ENCODE measurements at regions not wholly inside any gene's neighbourhood (a gene's known extent, or its start where the extent isn't known, plus 50 kb on each side); places are given as distances from the start of the nearest gene placed in this dataset.

GRCh38 chr15:39318231-39318630, 262.6 kb upstream of the THBS1 start:
- no peak for TF ChIP-seq EZH2 (IDR thresholded peaks at IDR 0.05; ENCODE audit: insufficient read depth, low read length)
- no peak for TF ChIP-seq CTCF (IDR thresholded peaks at IDR 0.05; ENCODE audit: insufficient read depth, low read depth, low read length)
- no peak overlapping the region for H3K4me2 ChIP-seq (ENCODE audit: low read length)
- Mint-ChIP-seq H3K27me3 (ENCODE audit: low read depth, unreplicated experiment) (no peaks in the 10 kb centered on the region), H3K4me1 (ENCODE audit: low read depth, unreplicated experiment) (peaks cover 3% of the 10 kb centered on the region), H3K27ac (ENCODE audit: unreplicated experiment) (no peak overlapping the region), H3K9me3 (ENCODE audit: unreplicated experiment) (peaks cover 10% of the 10 kb centered on the region), H3K4me3 (ENCODE audit: unreplicated experiment) (no peak overlapping the region), H3K36me3 (ENCODE audit: low read depth, unreplicated experiment) (peaks cover 2% of the 10 kb centered on the region)
- peaks cover 4% of the 10 kb centered on the region for H3K4me1 ChIP-seq (ENCODE audit: insufficient read depth, low read length)
- no peak overlapping the region for H3K4me3 ChIP-seq (ENCODE audit: insufficient read depth, low read depth, low read length)
- no peak overlapping the region for H3K27ac ChIP-seq (ENCODE audit: low read depth, low read length)
- FAIRE-seq (no peak), DNase-seq (ENCODE audit: low read depth) (no peak)
- H2AFZ ChIP-seq (ENCODE audit: low read depth, low read length) = no peak overlapping the region
- no peaks in the 10 kb centered on the region for H3K36me3 ChIP-seq (ENCODE audit: insufficient read depth, low read length)
- no peaks in the 10 kb centered on the region for H3K79me2 ChIP-seq (ENCODE audit: insufficient read depth, low read length)
- no peaks in the 10 kb centered on the region for H3K27me3 ChIP-seq (ENCODE audit: insufficient read depth, low read length)
- H4K20me1 ChIP-seq (ENCODE audit: insufficient read depth, low read length) = no peaks in the 10 kb centered on the region
- no peak overlapping the region for H3K9ac ChIP-seq (ENCODE audit: low read length)
- no peaks in the 10 kb centered on the region for H3K9me3 ChIP-seq (ENCODE audit: insufficient read depth, low read depth, low read length)

- no peaks in the 10 kb centered on the region for H3K27me3 ChIP-seq (ENCODE audit: insufficient read depth, low read length)
- H3K9ac ChIP-seq (ENCODE audit: low read length) = no peak overlapping the region
- H3K4me1 ChIP-seq (ENCODE audit: insufficient read depth, low read length) = peaks cover 4% of the 10 kb centered on the region
- peaks cover 3% of the 10 kb centered on the region for H3K4me1 Mint-ChIP-seq (ENCODE audit: low read depth, unreplicated experiment)
- H3K4me3 Mint-ChIP-seq (ENCODE audit: unreplicated experiment) = no peak overlapping the region
- no peaks in the 10 kb centered on the region for H3K36me3 ChIP-seq (ENCODE audit: insufficient read depth, low read length)
- no peak overlapping the region for H3K4me3 ChIP-seq (ENCODE audit: insufficient read depth, low read depth, low read length)
- H2AFZ ChIP-seq (ENCODE audit: low read depth, low read length) = no peak overlapping the region
- DNase-seq (ENCODE audit: low read depth) (no peak), FAIRE-seq (no peak)
- H3K9me3 ChIP-seq (ENCODE audit: insufficient read depth, low read depth, low read length) = no peaks in the 10 kb centered on the region
- no peak overlapping the region for H3K27ac ChIP-seq (ENCODE audit: low read depth, low read length)
- TF ChIP-seq CTCF (IDR thresholded peaks at IDR 0.05; ENCODE audit: insufficient read depth, low read depth, low read length) = no peak
- TF ChIP-seq EZH2 (IDR thresholded peaks at IDR 0.05; ENCODE audit: insufficient read depth, low read length) = no peak
- no peaks in the 10 kb centered on the region for H3K79me2 ChIP-seq (ENCODE audit: insufficient read depth, low read length)
- peaks cover 2% of the 10 kb centered on the region for H3K36me3 Mint-ChIP-seq (ENCODE audit: low read depth, unreplicated experiment)
- no peak overlapping the region for H3K4me2 ChIP-seq (ENCODE audit: low read length)
- no peaks in the 10 kb centered on the region for H3K27me3 Mint-ChIP-seq (ENCODE audit: low read depth, unreplicated experiment)
- peaks cover 10% of the 10 kb centered on the region for H3K9me3 Mint-ChIP-seq (ENCODE audit: unreplicated experiment)
- H3K27ac Mint-ChIP-seq (ENCODE audit: unreplicated experiment) = no peak overlapping the region
- H4K20me1 ChIP-seq (ENCODE audit: insufficient read depth, low read length) = no peaks in the 10 kb centered on the region
Observed at GRCh38 chr15:39320355-39320754, 260.5 kb upstream of the THBS1 start.

- no peaks in the 10 kb centered on the region for H3K27me3 ChIP-seq (ENCODE audit: insufficient read depth, low read length)
- FAIRE-seq (peak; percentile 89), DNase-seq (ENCODE audit: low read depth) (peak; percentile 86)
Observed at GRCh38 chr15:39320886-39321285, 260.0 kb upstream of the THBS1 start.

More at GRCh38 chr15:39320886-39321285, 260.0 kb upstream of the THBS1 start:
- Histone ChIP-seq H3K9me3 (ENCODE audit: insufficient read depth, low read depth, low read length) (no peaks in the 10 kb centered on the region), H3K4me1 (ENCODE audit: insufficient read depth, low read length) (peaks cover 4% of the 10 kb centered on the region), H4K20me1 (ENCODE audit: insufficient read depth, low read length) (no peaks in the 10 kb centered on the region), H3K27ac (ENCODE audit: low read depth, low read length) (no peak overlapping the region), H3K4me3 (ENCODE audit: insufficient read depth, low read depth, low read length) (no peak overlapping the region), H3K79me2 (ENCODE audit: insufficient read depth, low read length) (no peaks in the 10 kb centered on the region), H2AFZ (ENCODE audit: low read depth, low read length) (no peak overlapping the region), H3K4me2 (ENCODE audit: low read length) (no peak overlapping the region), H3K9ac (ENCODE audit: low read length) (no peak overlapping the region), H3K36me3 (ENCODE audit: insufficient read depth, low read length) (no peaks in the 10 kb centered on the region)
- TF ChIP-seq CTCF (IDR thresholded peaks at IDR 0.05; ENCODE audit: insufficient read depth, low read depth, low read length) (no peak), EZH2 (IDR thresholded peaks at IDR 0.05; ENCODE audit: insufficient read depth, low read length) (no peak)
- Mint-ChIP-seq H3K4me3 (ENCODE audit: unreplicated experiment) (no peak overlapping the region), H3K36me3 (ENCODE audit: low read depth, unreplicated experiment) (peaks cover 2% of the 10 kb centered on the region), H3K9me3 (ENCODE audit: unreplicated experiment) (peaks cover 10% of the 10 kb centered on the region), H3K27me3 (ENCODE audit: low read depth, unreplicated experiment) (no peaks in the 10 kb centered on the region), H3K4me1 (ENCODE audit: low read depth, unreplicated experiment) (peaks cover 3% of the 10 kb centered on the region), H3K27ac (ENCODE audit: unreplicated experiment) (no peak overlapping the region)
